A673 (cell line): ENCODE measurements at regions not wholly inside any gene's neighbourhood (a gene's known extent, or its start where the extent isn't known, plus 50 kb on each side); places are given as distances from the start of the nearest gene placed in this dataset.

ENCODE experiments used
- EZH2 ChIP-seq: fragments of 200-600 bp; sonication (generic); IDR thresholded peaks from 2 replicates; pipeline ENCODE4 v1.6.1; 2017; ENCODE audit warnings: borderline replicate concordance, low read depth, mild to moderate bottlenecking, mixed read lengths, antibody characterized with exemption, low read length; ENCODE audit not compliant: poor library complexity, severe bottlenecking
- TF ChIP-seq, protein P1 (sequence below): fragments of 300-800, 200-600 bp; sonication (generic); conservative IDR thresholded peaks from 2 replicates; pipeline ENCODE4 v1.5.1; 2017; ENCODE audit warnings: low read depth, mild to moderate bottlenecking, antibody characterized with exemption, low read length, moderate library complexity, mixed read lengths

DNA sequence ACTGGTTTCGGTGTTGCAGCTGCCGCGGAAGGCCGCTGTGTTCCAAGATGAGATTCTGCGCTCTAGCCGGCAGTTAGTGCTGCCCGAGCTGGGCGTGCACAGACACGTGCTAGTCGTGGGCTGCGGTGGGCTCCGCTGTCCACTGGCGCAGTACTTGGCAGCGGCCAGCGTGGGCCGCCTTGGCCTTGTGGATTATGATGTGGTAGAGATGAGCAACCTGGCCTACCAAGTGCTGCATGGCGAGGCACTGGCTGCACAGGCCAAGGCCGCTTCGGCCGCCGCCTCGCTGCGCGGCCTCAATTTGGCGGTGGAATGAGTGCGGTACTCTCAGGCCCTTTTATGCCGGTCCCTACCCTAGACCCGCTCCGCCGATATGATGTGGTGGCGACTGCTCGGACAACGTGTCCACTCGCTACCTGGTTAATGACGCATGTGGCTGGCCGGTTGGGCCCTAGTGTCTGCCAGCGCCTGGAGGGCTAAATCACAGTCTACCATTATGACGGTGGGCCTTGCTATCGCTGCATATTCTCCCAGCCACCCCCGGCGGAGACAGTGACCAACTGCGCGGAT is 102.2 kb downstream of the SNAPC1 start:
- TF ChIP-seq, protein P1, sequence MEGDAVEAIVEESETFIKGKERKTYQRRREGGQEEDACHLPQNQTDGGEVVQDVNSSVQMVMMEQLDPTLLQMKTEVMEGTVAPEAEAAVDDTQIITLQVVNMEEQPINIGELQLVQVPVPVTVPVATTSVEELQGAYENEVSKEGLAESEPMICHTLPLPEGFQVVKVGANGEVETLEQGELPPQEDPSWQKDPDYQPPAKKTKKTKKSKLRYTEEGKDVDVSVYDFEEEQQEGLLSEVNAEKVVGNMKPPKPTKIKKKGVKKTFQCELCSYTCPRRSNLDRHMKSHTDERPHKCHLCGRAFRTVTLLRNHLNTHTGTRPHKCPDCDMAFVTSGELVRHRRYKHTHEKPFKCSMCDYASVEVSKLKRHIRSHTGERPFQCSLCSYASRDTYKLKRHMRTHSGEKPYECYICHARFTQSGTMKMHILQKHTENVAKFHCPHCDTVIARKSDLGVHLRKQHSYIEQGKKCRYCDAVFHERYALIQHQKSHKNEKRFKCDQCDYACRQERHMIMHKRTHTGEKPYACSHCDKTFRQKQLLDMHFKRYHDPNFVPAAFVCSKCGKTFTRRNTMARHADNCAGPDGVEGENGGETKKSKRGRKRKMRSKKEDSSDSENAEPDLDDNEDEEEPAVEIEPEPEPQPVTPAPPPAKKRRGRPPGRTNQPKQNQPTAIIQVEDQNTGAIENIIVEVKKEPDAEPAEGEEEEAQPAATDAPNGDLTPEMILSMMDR, result no peak
- no peak for TF ChIP-seq EZH2
